GM12878 (cell line): ENCODE measurements at regions not wholly inside any gene's neighbourhood (a gene's known extent, or its start where the extent isn't known, plus 50 kb on each side); places are given as distances from the start of the nearest gene placed in this dataset.

Source experiments
- ATAC-seq: fragments of 200-7000 bp; cut with Tn5 transposase; 3 replicates; pipeline ENCODE4 v1.9.1; 2020; ENCODE audit warnings: mild to moderate bottlenecking, moderate library complexity
- BruUV-seq: library from RNA; stranded (reverse); fragments of 400-500 nt; replicated peaks from 2 replicates; lab custom pipeline; 2021; lab: Mats Ljungman, UMichigan
- CTCF ChIA-PET: fragments of 300-600 bp; sonication (Branson Sonifier 250); formaldehyde crosslinking; extraction: SDS; loops from one replicate; lab custom pipeline; 2021; ENCODE audit warnings: inconsistent platforms; lab: Yijun Ruan, JAX
- POLR2A ChIA-PET: fragments of 350-600 bp; formaldehyde crosslinking; extraction: SDS; loops from one replicate; lab custom pipeline; 2021; ENCODE audit warnings: inconsistent platforms; lab: Charles Lee
- RAD21 ChIA-PET: fragments of 300-600 bp; sonication (Branson Sonifier 250); formaldehyde crosslinking; loops from one replicate; lab custom pipeline; 2023; ENCODE audit warnings: antibody characterized with exemption; ENCODE audit not compliant: unreplicated experiment; lab: Charles Lee
- SMC1A ChIA-PET: fragments of 300-600 bp; sonication (Branson Sonifier 250); formaldehyde crosslinking; loops from one replicate; lab custom pipeline; 2023; ENCODE audit not compliant: unreplicated experiment, uncharacterized antibody; lab: Charles Lee
- DNase-seq: peaks from one replicate; pipeline ENCODE4 v3.0.0-alpha.2; 2011; ENCODE audit warnings: low read depth, low spot score
- FAIRE-seq: peaks from 3 replicates; lab custom pipeline; 2011; peaks lifted over from hg19 to GRCh38; lab: Jason Lieb, UNC
- H2AFZ ChIP-seq: 2 replicates; pipeline ENCODE4 v1.6.0; 2011; ENCODE audit warnings: low read depth, low read length, control low read depth; ENCODE audit not compliant: control insufficient read depth
- H3K27ac ChIP-seq: 2 replicates; pipeline ENCODE4 v1.5.1; 2011; ENCODE audit warnings: control low read depth; ENCODE audit not compliant: control insufficient read depth, insufficient read depth
- H3K27me3 ChIP-seq, 2 experiments: replicated peaks in 1 of 2; 2 replicates each; pipeline versions ENCODE4 v1.6.0 to v1.6.1; 2011; ENCODE audit warnings: low read length in 1 of 2; ENCODE audit not compliant: control insufficient read depth in 2 of 2, insufficient read depth in 2 of 2
- H3K36me3 ChIP-seq, 2 experiments: 2 replicates each; pipeline ENCODE4 v1.5.1; 2011; ENCODE audit warnings: low read length in 1 of 2; ENCODE audit not compliant: control insufficient read depth in 2 of 2, insufficient read depth in 2 of 2
- H3K4me1 ChIP-seq: 2 replicates; pipeline ENCODE4 v1.6.1; 2011; ENCODE audit warnings: mild to moderate bottlenecking, low read length, moderate library complexity, mixed read lengths; ENCODE audit not compliant: control insufficient read depth, insufficient read depth
- H3K4me2 ChIP-seq: 2 replicates; pipeline ENCODE4 v1.6.0; 2011; ENCODE audit warnings: control low read depth; ENCODE audit not compliant: control insufficient read depth, insufficient read depth
- H3K4me3 ChIP-seq: fragments of 200-600 bp; sonication (generic); 2 replicates; pipeline ENCODE4 v1.5.1; 2016
- H3K79me2 ChIP-seq: 2 replicates; pipeline ENCODE4 v1.6.0; 2011; ENCODE audit warnings: low read length; ENCODE audit not compliant: control insufficient read depth, insufficient read depth
- H3K9ac ChIP-seq: 2 replicates; pipeline ENCODE4 v1.8.0; 2011; ENCODE audit warnings: low read length, control low read depth, mixed read lengths; ENCODE audit not compliant: control insufficient read depth, insufficient read depth
- H3K9me3 ChIP-seq: replicated peaks from 3 replicates; pipeline ENCODE4 v1.5.1; 2011; ENCODE audit warnings: mild to moderate bottlenecking, low read length; ENCODE audit not compliant: control insufficient read depth, insufficient read depth
- H4K20me1 ChIP-seq: 2 replicates; pipeline ENCODE4 v1.6.0; 2011; ENCODE audit not compliant: control insufficient read depth, insufficient read depth
- CREM ChIP-seq: IDR thresholded peaks from 2 replicates; pipeline ENCODE4 v1.6.1; 2014; ENCODE audit warnings: antibody characterized with exemption, low read depth
- CTCF ChIP-seq, 3 experiments: IDR thresholded peaks in 2 of 3; conservative IDR thresholded peaks in 1 of 3; 2 replicates each; pipeline ENCODE4 v1.5.1; 2011; ENCODE audit warnings: low read depth in 3 of 3, low read length in 3 of 3, mild to moderate bottlenecking in 3 of 3, control low read depth in 2 of 3, moderate library complexity in 2 of 3, inconsistent platforms in 1 of 3, mixed read lengths in 1 of 3; ENCODE audit not compliant: control insufficient read depth in 2 of 3, insufficient read depth in 1 of 3; ENCODE audit errors: extremely low read depth in 1 of 3
- MAX ChIP-seq: IDR thresholded peaks from 2 replicates; pipeline ENCODE4 v1.6.1; 2012; ENCODE audit warnings: low read depth, low read length, improper control_type of control experiment
- MEF2B ChIP-seq: fragments of 450-650 bp; IDR thresholded peaks from 2 replicates; pipeline ENCODE4 v1.6.1; 2018; ENCODE audit warnings: mild to moderate bottlenecking, moderate library complexity; ENCODE audit not compliant: partially characterized antibody, poor library complexity, severe bottlenecking
- YBX1 ChIP-seq: fragments of 450-650 bp; IDR thresholded peaks from 2 replicates; pipeline ENCODE4 v1.6.1; 2016; ENCODE audit warnings: antibody characterized with exemption
- ZBTB40 ChIP-seq: fragments of 450-650 bp; IDR thresholded peaks from 2 replicates; pipeline ENCODE4 v1.6.1; 2016; ENCODE audit warnings: mild to moderate bottlenecking, moderate library complexity, borderline replicate concordance
- ZNF687 ChIP-seq: fragments of 450-650 bp; IDR thresholded peaks from 2 replicates; pipeline ENCODE4 v1.6.1; 2017; ENCODE audit warnings: mild to moderate bottlenecking, moderate library complexity
- WGBS: methylation state at CpG from one replicate; pipeline ENCODE4 v1.1.6; 2016; ENCODE audit warnings: low lambda C conversion rate; ENCODE audit not compliant: insufficient replicate concordance, insufficient coverage; ENCODE audit errors: missing lambda C conversion rate; 5-methylcytosine and 5-hydroxymethylcytosine counted together
- in situ Hi-C: fragments of 300-500 bp; cut with MboI; formaldehyde crosslinking; loops from 9 replicates; pipeline ENCODE4 v1.14.3; 2018; ENCODE audit warnings: mixed read lengths
- intact Hi-C: fragments of 100-400 bp; cut with micrococcal nuclease; formaldehyde crosslinking; loops from one replicate; pipeline ENCODE4 v1.14.2; 2022; ENCODE audit not compliant: unreplicated experiment
- TF ChIP-seq, protein P1 (sequence below): fragments of 450-650 bp; IDR thresholded peaks from 2 replicates; pipeline ENCODE4 v1.6.1; 2017; ENCODE audit warnings: low read depth, mild to moderate bottlenecking, moderate library complexity

- Histone ChIP-seq H3K4me2 (no peak overlapping the region), H3K27ac (no peak overlapping the region), H3K27me3 (peaks cover 0 to 4% of the 10 kb centered on the region in 2 experiments; a peak in 2 of 4 replicates), H4K20me1 (no peaks in the 10 kb centered on the region), H2AFZ (no peak overlapping the region), H3K4me3 (no peak overlapping the region), H3K79me2 (no peaks in the 10 kb centered on the region), H3K36me3 (no peaks in the 10 kb centered on the region), H3K9ac (no peak overlapping the region), H3K4me1 (no peaks in the 10 kb centered on the region), H3K9me3 (peaks cover 3% of the 10 kb centered on the region; the same call in 2 of the 3 replicates)
- ATAC-seq (no peak), DNase-seq (no peak), FAIRE-seq (no peak)
- in situ Hi-C loops = no loop called here
- ChIA-PET POLR2A (no interaction called here), CTCF (no interaction called here), SMC1A (no interaction called here), RAD21 (no interaction called here)
- 8% methylated on average over 2 of the region's 2 CpGs for WGBS
- no TSS peak for BruUV-seq
- intact Hi-C loops = no loop called here
- TF ChIP-seq CTCF (IDR thresholded peaks at IDR 0.05 in 2 of 3, conservative IDR thresholded peaks at IDR 0.05 in 1 of 3; ENCODE audit: control insufficient read depth in 2 of 3, extremely low read depth in 1 of 3, insufficient read depth in 1 of 3, low read depth in 3 of 3, low read length in 3 of 3) (no peak), CREM (no peak), ZBTB40 (no peak), ZNF687 (no peak), MEF2B (no peak), MAX (no peak), YBX1 (no peak)
- TF ChIP-seq, protein P1, sequence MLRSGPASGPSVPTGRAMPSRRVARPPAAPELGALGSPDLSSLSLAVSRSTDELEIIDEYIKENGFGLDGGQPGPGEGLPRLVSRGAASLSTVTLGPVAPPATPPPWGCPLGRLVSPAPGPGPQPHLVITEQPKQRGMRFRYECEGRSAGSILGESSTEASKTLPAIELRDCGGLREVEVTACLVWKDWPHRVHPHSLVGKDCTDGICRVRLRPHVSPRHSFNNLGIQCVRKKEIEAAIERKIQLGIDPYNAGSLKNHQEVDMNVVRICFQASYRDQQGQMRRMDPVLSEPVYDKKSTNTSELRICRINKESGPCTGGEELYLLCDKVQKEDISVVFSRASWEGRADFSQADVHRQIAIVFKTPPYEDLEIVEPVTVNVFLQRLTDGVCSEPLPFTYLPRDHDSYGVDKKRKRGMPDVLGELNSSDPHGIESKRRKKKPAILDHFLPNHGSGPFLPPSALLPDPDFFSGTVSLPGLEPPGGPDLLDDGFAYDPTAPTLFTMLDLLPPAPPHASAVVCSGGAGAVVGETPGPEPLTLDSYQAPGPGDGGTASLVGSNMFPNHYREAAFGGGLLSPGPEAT = no peak
Observed at GRCh38 chr2:11043245-11043644, 112.0 kb upstream of the SLC66A3 start.
